ENCODE measurements at regions not wholly inside any gene's neighbourhood (a gene's known extent, or its start where the extent isn't known, plus 50 kb on each side); places are given as distances from the start of the nearest gene placed in this dataset.

- Histone ChIP-seq H3K4me3 (ENCODE audit: low read length) (no peak overlapping the region), H3K9me3 (ENCODE audit: insufficient read depth, low read length) (no peaks in the 10 kb centered on the region), H4K20me1 (ENCODE audit: insufficient read depth, low read length) (no peaks in the 10 kb centered on the region), H3K79me2 (ENCODE audit: low read length) (no peaks in the 10 kb centered on the region), H3K4me2 (ENCODE audit: low read length) (no peak overlapping the region), H3K4me1 (ENCODE audit: low read length) (no peaks in the 10 kb centered on the region), H3K27ac (ENCODE audit: low read length) (no peak overlapping the region), H3K9ac (ENCODE audit: low read length) (no peak overlapping the region), H3K36me3 (replicated peaks; ENCODE audit: low read depth, low read length) (no peaks in the 10 kb centered on the region), H3K27me3 (ENCODE audit: low read depth, low read length) (peaks cover 33% of the 10 kb centered on the region), H2AFZ (ENCODE audit: low read depth, low read length) (no peak overlapping the region)
- TF ChIP-seq CTCF (IDR thresholded peaks at IDR 0.05; ENCODE audit: low read depth, low read length) (no peak), EZH2phosphoT487 (IDR thresholded peaks at IDR 0.05; ENCODE audit: low read depth) (no peak)
Measured at GRCh38 chr16:85379041-85380001, 233.8 kb upstream of the GSE1 start.

- H3K36me3 ChIP-seq (replicated peaks; ENCODE audit: low read depth, low read length) = no peaks in the 10 kb centered on the region
- H3K79me2 ChIP-seq (ENCODE audit: low read length) = no peaks in the 10 kb centered on the region
- no peak overlapping the region for H3K9ac ChIP-seq (ENCODE audit: low read length)
- TF ChIP-seq CTCF (IDR thresholded peaks at IDR 0.05; ENCODE audit: low read depth, low read length) = no peak
- TF ChIP-seq EZH2phosphoT487 (IDR thresholded peaks at IDR 0.05; ENCODE audit: low read depth) = no peak
- H3K9me3 ChIP-seq (ENCODE audit: insufficient read depth, low read length) = no peaks in the 10 kb centered on the region
- H3K4me1 ChIP-seq (ENCODE audit: low read length) = no peaks in the 10 kb centered on the region
- no peak overlapping the region for H3K27ac ChIP-seq (ENCODE audit: low read length)
- H3K4me3 ChIP-seq (ENCODE audit: low read length) = no peak overlapping the region
- H2AFZ ChIP-seq (ENCODE audit: low read depth, low read length) = no peak overlapping the region
- H3K27me3 ChIP-seq (ENCODE audit: low read depth, low read length) = peaks cover 33% of the 10 kb centered on the region
- H3K4me2 ChIP-seq (ENCODE audit: low read length) = no peak overlapping the region
- H4K20me1 ChIP-seq (ENCODE audit: insufficient read depth, low read length) = no peaks in the 10 kb centered on the region
Measured at GRCh38 chr16:85380002-85380395, 233.1 kb upstream of the GSE1 start.

GRCh38 chr16:85380905-85381737 lies 232.0 kb upstream of the GSE1 start:
- TF ChIP-seq CTCF (IDR thresholded peaks at IDR 0.05; ENCODE audit: low read depth, low read length) (no peak), EZH2phosphoT487 (IDR thresholded peaks at IDR 0.05; ENCODE audit: low read depth) (no peak)
- no peaks in the 10 kb centered on the region for H4K20me1 ChIP-seq (ENCODE audit: insufficient read depth, low read length)
- H3K4me1 ChIP-seq (ENCODE audit: low read length) = no peaks in the 10 kb centered on the region
- H3K4me2 ChIP-seq (ENCODE audit: low read length) = no peak overlapping the region
- H3K9me3 ChIP-seq (ENCODE audit: insufficient read depth, low read length) = no peaks in the 10 kb centered on the region
- H3K79me2 ChIP-seq (ENCODE audit: low read length) = no peaks in the 10 kb centered on the region
- no peak overlapping the region for H2AFZ ChIP-seq (ENCODE audit: low read depth, low read length)
- no peaks in the 10 kb centered on the region for H3K36me3 ChIP-seq (replicated peaks; ENCODE audit: low read depth, low read length)
- no peak overlapping the region for H3K27ac ChIP-seq (ENCODE audit: low read length)
- no peak overlapping the region for H3K9ac ChIP-seq (ENCODE audit: low read length)
- no peak overlapping the region for H3K4me3 ChIP-seq (ENCODE audit: low read length)
- peaks cover 33% of the 10 kb centered on the region for H3K27me3 ChIP-seq (ENCODE audit: low read depth, low read length)
